ENCODE measurements at regions not wholly inside any gene's neighbourhood (a gene's known extent, or its start where the extent isn't known, plus 50 kb on each side); places are given as distances from the start of the nearest gene placed in this dataset.
"Not testable (repeated sequence)": the region's sequence is repeated elsewhere in the genome, so short reads cannot be mapped to it uniquely, and the experiment has no call there.

GRCh38 chrX:55813150-55813549 is 95.6 kb downstream of the RRAGB start:
- no peak for DNase-seq

- no peak for DNase-seq
These were observed 98.0 kb downstream of the RRAGB start for GRCh38 chrX:55815546-55815945.

- DNase-seq: no peak
These were observed 98.5 kb downstream of the RRAGB start for GRCh38 chrX:55816023-55816422.

GRCh38 chrX:55818673-55819375 is 101.3 kb downstream of the RRAGB start:
- no peak for DNase-seq

GRCh38 chrX:55839485-55839884 is 121.9 kb downstream of the RRAGB start:
- no peak for DNase-seq

- DNase-seq: no peak
These were observed 124.6 kb downstream of the RRAGB start for GRCh38 chrX:55841962-55842752.

- DNase-seq: not testable (repeated sequence)
These were observed 149.2 kb downstream of the RRAGB start for GRCh38 chrX:55866779-55867178.

GRCh38 chrX:55867181-55867651 is 149.7 kb downstream of the RRAGB start:
- DNase-seq: no peak

GRCh38 chrX:55867708-55868107 is 150.2 kb downstream of the RRAGB start:
- no peak for DNase-seq

- DNase-seq: no peak
These were observed 157.3 kb downstream of the RRAGB start for GRCh38 chrX:55874807-55875206.

GRCh38 chrX:55883541-55883940 is 166.0 kb downstream of the RRAGB start:
- not testable (repeated sequence) for DNase-seq

GRCh38 chrX:55907968-55908607 is 190.5 kb downstream of the RRAGB start:
- peak; percentile 45 for DNase-seq

- DNase-seq: peak; percentile 3
These were observed 191.2 kb downstream of the RRAGB start for GRCh38 chrX:55908661-55909212.

- DNase-seq: no peak
These were observed 202.0 kb downstream of the RRAGB start for GRCh38 chrX:55919367-55920221.

GRCh38 chrX:55924574-55924973 is 207.0 kb downstream of the RRAGB start:
- DNase-seq: no peak

- not testable (repeated sequence) for DNase-seq
These were observed 211.0 kb downstream of the RRAGB start for GRCh38 chrX:55928529-55928928.
